ENCODE measurements at regions not wholly inside any gene's neighbourhood (a gene's known extent, or its start where the extent isn't known, plus 50 kb on each side); places are given as distances from the start of the nearest gene placed in this dataset.
A peak's percentile ranks its signal among the peaks of the same experiment; 100 is the strongest.

GRCh38 chr12:66048218-66048834 is 82.2 kb downstream of the LLPH start:
- Histone ChIP-seq H3K9me2 (ENCODE audit: insufficient read depth) (no peaks in the 10 kb centered on the region), H4K20me1 (replicated peaks; ENCODE audit: insufficient read depth) (no peaks in the 10 kb centered on the region), H3K4me2 (no peak overlapping the region), H3K27me3 (ENCODE audit: insufficient read depth) (no peaks in the 10 kb centered on the region), H3K4me1 (ENCODE audit: insufficient read depth) (no peaks in the 10 kb centered on the region), H3F3A (replicated peaks; ENCODE audit: low read depth) (no peaks in the 10 kb centered on the region), H2AFZ (peak overlapping the region; percentile 94), H3K4me3 (no peak overlapping the region), H3K36me3 (ENCODE audit: insufficient read depth) (no peaks in the 10 kb centered on the region), H3K27ac (ENCODE audit: low read depth) (no peak overlapping the region), H3K79me2 (replicated peaks; ENCODE audit: insufficient read depth) (no peaks in the 10 kb centered on the region)
- H3K27me3 Mint-ChIP-seq (ENCODE audit: insufficient read depth, low read depth, poor library complexity) = no peaks in the 10 kb centered on the region
- DNase-seq (ENCODE audit: low spot score) = no peak
- no peak overlapping the region for H3K27ac Mint-ChIP-seq
- H3K9me3 Mint-ChIP-seq = no peaks in the 10 kb centered on the region
- H3K36me3 Mint-ChIP-seq (ENCODE audit: low read depth) = no peaks in the 10 kb centered on the region
- H3K4me3 Mint-ChIP-seq = no peak overlapping the region
- H3K4me1 Mint-ChIP-seq = peaks cover 2% of the 10 kb centered on the region; the same call in 1 of the 3 replicates
- TF ChIP-seq EZH2phosphoT487 (IDR thresholded peaks at IDR 0.05; ENCODE audit: unreplicated experiment) (no peak), ZNF114 (CRISPR knock-in tag; IDR thresholded peaks at IDR 0.05) (no peak), ZNF462 (CRISPR knock-in tag; IDR thresholded peaks at IDR 0.05) (no peak), ZNF331 (CRISPR knock-in tag; IDR thresholded peaks at IDR 0.05; ENCODE audit: low read depth) (no peak), CTCF (conservative IDR thresholded peaks at IDR 0.05; ENCODE audit: low read depth in 2 of 2) (no peak), CREB1 (CRISPR knock-in tag; IDR thresholded peaks at IDR 0.05; ENCODE audit: low read depth) (no peak), JUNB (IDR thresholded peaks at IDR 0.05; ENCODE audit: unreplicated experiment) (no peak), STAT1 (IDR thresholded peaks at IDR 0.05; ENCODE audit: unreplicated experiment) (no peak), ETS1 (IDR thresholded peaks at IDR 0.05) (no peak), POLR2AphosphoS5 (IDR thresholded peaks at IDR 0.05; ENCODE audit: low read depth) (no peak), NANOG (IDR thresholded peaks at IDR 0.05; ENCODE audit: borderline replicate concordance) (no peak), EZH2 (IDR thresholded peaks at IDR 0.05; ENCODE audit: low read depth, unreplicated experiment) (no peak)
- no peak for ATAC-seq

Data from GM23338 (cell line).